ENCODE measurements at regions not wholly inside any gene's neighbourhood (a gene's known extent, or its start where the extent isn't known, plus 50 kb on each side); places are given as distances from the start of the nearest gene placed in this dataset.

DNA sequence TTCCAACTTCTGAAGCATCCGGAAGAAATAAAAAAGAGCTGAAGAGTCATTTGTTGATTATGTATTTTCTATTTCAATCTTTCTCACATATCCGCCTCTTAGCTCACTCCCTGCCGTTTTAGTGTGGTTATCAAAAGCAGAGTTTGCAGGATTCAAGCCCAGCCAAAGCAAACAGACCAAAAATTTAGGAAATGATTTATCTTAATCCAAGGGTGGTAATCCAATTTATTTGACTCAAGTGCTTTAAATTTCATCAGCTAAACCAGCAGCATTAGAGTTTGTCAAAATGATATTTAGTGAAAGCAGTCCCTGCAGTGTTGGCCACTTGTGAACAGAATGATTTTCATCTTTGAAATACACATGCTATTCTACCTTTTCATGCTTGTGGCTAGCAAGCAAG, 129.3 kb upstream of the CCDC68 start:
- no peak for TF ChIP-seq POLR2AphosphoS5 (IDR thresholded peaks at IDR 0.05; ENCODE audit: low read depth, low read length)
- TF ChIP-seq TAF1 (IDR thresholded peaks at IDR 0.05; ENCODE audit: low read depth, low read length), result no peak
